Stomach (tissue), 8 donors: ENCODE measurements at regions not wholly inside any gene's neighbourhood (a gene's known extent, or its start where the extent isn't known, plus 50 kb on each side); places are given as distances from the start of the nearest gene placed in this dataset.
"Not testable (repeated sequence)": the region's sequence is repeated elsewhere in the genome, so short reads cannot be mapped to it uniquely, and the experiment has no call there.

ENCODE experiments used
- DNase-seq, 2 donors: peaks; one replicate each; pipeline versions ENCODE4 v3.0.0 to v3.0.0-alpha.2; 2013 to 2019
- H3K27ac ChIP-seq, 5 donors: fragments of 200-600 bp in 4 of 5; sonication (generic) in 4 of 5; one replicate each; pipeline ENCODE4 v1.5.1; 2013 to 2019; ENCODE audit warnings: mild to moderate bottlenecking in 1 of 5, moderate library complexity in 1 of 5
- H3K27me3 ChIP-seq, 3 donors: fragments of 200-600 bp; sonication (generic); one replicate each; pipeline ENCODE4 v1.5.1; 2017 to 2019; ENCODE audit warnings: mixed run types in 1 of 3
- H3K36me3 ChIP-seq, 4 donors: fragments of 200-600 bp; sonication (generic); 1 replicate in 3 of 4; 2 replicates in 1 of 4; pipeline ENCODE4 v1.5.1; 2016 to 2019
- H3K4me1 ChIP-seq, 4 donors: fragments of 200-600 bp; sonication (generic); one replicate each; pipeline ENCODE4 v1.5.1; 2016 to 2019
- H3K4me3 ChIP-seq, 4 donors: fragments of 200-600 bp; sonication (generic) in 3 of 4; one replicate each; pipeline ENCODE4 v1.5.1; 2016 to 2019; ENCODE audit warnings: mild to moderate bottlenecking in 1 of 4
- H3K9me3 ChIP-seq, 4 donors: fragments of 200-600 bp; sonication (generic); one replicate each; pipeline ENCODE4 v1.5.1; 2016 to 2019
- CTCF ChIP-seq, 7 experiments: fragments of 450-650 bp in 4 of 7; fragments of 200-600 bp in 3 of 7; sonication (generic) in 3 of 7; IDR thresholded peaks; one replicate each; pipeline ENCODE4 v1.5.1; 2016 to 2019; ENCODE audit warnings: antibody characterized with exemption in 7 of 7, control low read depth in 2 of 7, mild to moderate bottlenecking in 1 of 7
- EP300 ChIP-seq: sonication (generic); formaldehyde crosslinking; IDR thresholded peaks from one replicate; pipeline ENCODE4 v1.6.1; 2017; ENCODE audit warnings: antibody characterized with exemption
- POLR2A ChIP-seq, 4 donors: fragments of 450-650 bp; IDR thresholded peaks; one replicate each; pipeline ENCODE4 v1.6.1; 2016; ENCODE audit warnings: antibody characterized with exemption in 4 of 4, control low read depth in 2 of 4, mild to moderate bottlenecking in 1 of 4, moderate library complexity in 1 of 4
- POLR2AphosphoS5 ChIP-seq, 3 donors: sonication (generic); formaldehyde crosslinking; IDR thresholded peaks; one replicate each; pipeline ENCODE4 v1.6.1; 2016; ENCODE audit warnings: antibody characterized with exemption in 3 of 3
- WGBS, 5 donors: extraction: QIAGEN DNeasy Blood & Tissue Kit in 3 of 5; methylation state at CpG; one replicate each; pipeline versions ENCODE4 v1.1.5 to v1.1.7; 2013 to 2018; 5-methylcytosine and 5-hydroxymethylcytosine counted together
- intact Hi-C: fragments of 100-400 bp; cut with DNase I; formaldehyde crosslinking; loops from one replicate; pipeline ENCODE4 v1.15.1; 2023; ENCODE audit warnings: low total_unique reads
- donor health status: healthy with polysubstance abuse.
- donor health status: Bipolar disorder and iron deficiency.
- donor health status: healthy.

- H3K27ac ChIP-seq, result peak overlapping the region; percentile 56 to 87 (median 78)
Observed at GRCh38 chr2:43005245-43005974, 213.0 kb upstream of the HAAO start.

GRCh38 chr2:43004879-43005244, 212.5 kb upstream of the HAAO start:
- Histone ChIP-seq H3K27ac (peak overlapping the region; percentile 58 to 87 (median 78)), H3K4me3 (no peak overlapping the region), H3K4me1 (peaks cover 34 to 52% (median 42%) of the 10 kb centered on the region in 4 donors), H3K36me3 (no peaks in the 10 kb centered on the region), H3K9me3 (peaks cover 0 to 6% (median 0%) of the 10 kb centered on the region in 4 donors), H3K27me3 (no peaks in the 10 kb centered on the region)
- intact Hi-C loops, result no loop called here
- no peak for DNase-seq
- WGBS, 5 donors, result 35 to 68% (median 47%) methylated on average over 5 of the region's 5 CpGs
- TF ChIP-seq POLR2AphosphoS5 (IDR thresholded peaks at IDR 0.05), result no peak
- TF ChIP-seq POLR2A (IDR thresholded peaks at IDR 0.05), result no peak
- no peak for TF ChIP-seq EP300
- TF ChIP-seq CTCF (IDR thresholded peaks at IDR 0.05), result no peak

More at GRCh38 chr2:43005245-43005974, 213.0 kb upstream of the HAAO start:
- Histone ChIP-seq H3K36me3 (no peaks in the 10 kb centered on the region), H3K4me1 (peaks cover 30 to 47% (median 41%) of the 10 kb centered on the region in 4 donors), H3K4me3 (no peak overlapping the region), H3K27me3 (no peaks in the 10 kb centered on the region), H3K9me3 (peaks cover 0 to 6% (median 0%) of the 10 kb centered on the region in 4 donors)
- no peak for TF ChIP-seq POLR2A (IDR thresholded peaks at IDR 0.05)
- peak in 2 of 3 donors; percentile 78 to 90 for TF ChIP-seq POLR2AphosphoS5 (IDR thresholded peaks at IDR 0.05)
- TF ChIP-seq EP300, result no peak
- no peak for TF ChIP-seq CTCF (IDR thresholded peaks at IDR 0.05)
- 29 to 43% (median 41%) methylated on average over 15 of the region's 15 CpGs for WGBS, 5 donors
- DNase-seq, result peak; percentile 91 to 93
- intact Hi-C loops, result no loop called here

GRCh38 chr2:43004126-43004865, 211.9 kb upstream of the HAAO start:
- DNase-seq, H3K36me3 ChIP-seq, H3K4me3 ChIP-seq, H3K9me3 ChIP-seq, intact Hi-C loops, H3K27me3 ChIP-seq: not testable (repeated sequence)
- Histone ChIP-seq H3K4me1 (peaks cover 39 to 58% (median 48%) of the 10 kb centered on the region in 4 donors), H3K27ac (peak overlapping the region; percentile 58 to 87 (median 78))
- WGBS, 5 donors, result 56 to 78% (median 74%) methylated on average over 10 to 11 of the region's 11 CpGs

- intact Hi-C loops, result no loop called here
- peak overlapping the region in 2 of 5 donors; percentile 83 to 87 for H3K27ac ChIP-seq
- 90 to 100% (median 95%) methylated on average over 2 of the region's 2 CpGs for WGBS, 5 donors
- no peak for DNase-seq
- H3K9me3 ChIP-seq, result peaks cover 0 to 6% (median 0%) of the 10 kb centered on the region in 4 donors
- H3K36me3 ChIP-seq, result no peaks in the 10 kb centered on the region
- H3K4me3 ChIP-seq, result no peak overlapping the region
- no peaks in the 10 kb centered on the region for H3K27me3 ChIP-seq
- TF ChIP-seq POLR2A (IDR thresholded peaks at IDR 0.05) (no peak), CTCF (IDR thresholded peaks at IDR 0.05) (no peak), EP300 (no peak), POLR2AphosphoS5 (IDR thresholded peaks at IDR 0.05) (no peak)
- peaks cover 43 to 64% (median 52%) of the 10 kb centered on the region in 4 donors for H3K4me1 ChIP-seq
Observed at GRCh38 chr2:43003702-43004101, 211.3 kb upstream of the HAAO start.
